ENCODE measurements at regions not wholly inside any gene's neighbourhood (a gene's known extent, or its start where the extent isn't known, plus 50 kb on each side); places are given as distances from the start of the nearest gene placed in this dataset.

- DNase-seq = no peak
- H3K27ac ChIP-seq = no peak overlapping the region
- H3K27me3 ChIP-seq = no peaks in the 10 kb centered on the region
- intact Hi-C loops (cut with DNase I) = no loop called here
- H3K9me3 ChIP-seq = no peaks in the 10 kb centered on the region
- peak in 3 of 4 donors; percentile 14 to 47 (median 36) for ATAC-seq
- peaks cover 0 to under 1% (median 0%) of the 10 kb centered on the region in 3 donors for H3K4me1 ChIP-seq
- H3K4me3 ChIP-seq = no peak overlapping the region
- no peak for FAIRE-seq
- no peaks in the 10 kb centered on the region for H3K36me3 ChIP-seq
- no peak for TF ChIP-seq CTCF (IDR thresholded peaks at IDR 0.05)
- 76 to 81% methylated on average over 14 of the region's 14 CpGs for WGBS, 2 donors
Observed at GRCh38 chr21:35324372-35325220, 275.5 kb upstream of the RUNX1 start.

- ATAC-seq (peak in 2 of 4 donors; percentile 12 to 51), FAIRE-seq (no peak), DNase-seq (peak in 1 of 6 donors; percentile 5)
- Histone ChIP-seq H3K4me3 (no peak overlapping the region), H3K4me1 (no peaks in the 10 kb centered on the region), H3K36me3 (no peaks in the 10 kb centered on the region), H3K27ac (no peak overlapping the region), H3K9me3 (no peaks in the 10 kb centered on the region), H3K27me3 (no peaks in the 10 kb centered on the region)
- intact Hi-C loops (cut with DNase I) = no loop called here
- 63 to 66% methylated on average over 9 of the region's 9 CpGs for WGBS, 2 donors
- no peak for TF ChIP-seq CTCF (IDR thresholded peaks at IDR 0.05)
Observed at GRCh38 chr21:35323947-35324346, 274.8 kb upstream of the RUNX1 start.

- TF ChIP-seq CTCF (IDR thresholded peaks at IDR 0.05) = no peak
- Histone ChIP-seq H3K27me3 (no peaks in the 10 kb centered on the region), H3K4me3 (no peak overlapping the region), H3K9me3 (no peaks in the 10 kb centered on the region), H3K36me3 (no peaks in the 10 kb centered on the region), H3K4me1 (no peaks in the 10 kb centered on the region), H3K27ac (no peak overlapping the region)
- DNase-seq = no peak
- ATAC-seq = no peak
- no peak for FAIRE-seq
- 52 to 62% methylated on average over 8 of the region's 8 CpGs for WGBS, 2 donors
- intact Hi-C loops (cut with DNase I) = no loop called here
Observed at GRCh38 chr21:35321322-35322200, 272.5 kb upstream of the RUNX1 start.

- H3K4me1 ChIP-seq = no peaks in the 10 kb centered on the region
- H3K27me3 ChIP-seq = no peaks in the 10 kb centered on the region
- intact Hi-C loops (cut with DNase I) = no loop called here
- no peaks in the 10 kb centered on the region for H3K36me3 ChIP-seq
- no peak overlapping the region for H3K4me3 ChIP-seq
- FAIRE-seq = no peak
- no peaks in the 10 kb centered on the region for H3K9me3 ChIP-seq
- DNase-seq = no peak
- H3K27ac ChIP-seq = no peak overlapping the region
- ATAC-seq = no peak
- TF ChIP-seq CTCF (IDR thresholded peaks at IDR 0.05) = no peak
- 73 to 82% methylated on average over 11 of the region's 11 CpGs for WGBS, 2 donors
Observed at GRCh38 chr21:35319684-35320283, 270.7 kb upstream of the RUNX1 start.

Data from pancreas (tissue), 10 donors.